HG03039 (cell line): ENCODE measurements at regions not wholly inside any gene's neighbourhood (a gene's known extent, or its start where the extent isn't known, plus 50 kb on each side); places are given as distances from the start of the nearest gene placed in this dataset.
"Not testable (repeated sequence)": the region's sequence is repeated elsewhere in the genome, so short reads cannot be mapped to it uniquely, and the experiment has no call there.

Experiments
- ATAC-seq: cut with Tn5 transposase; IDR thresholded peaks from one replicate; pipeline ENCODE4 v1.9.1; 2021; ENCODE audit warnings: mild to moderate bottlenecking, moderate library complexity; ENCODE audit not compliant: unreplicated experiment

GRCh38 chr12:91307957-91308670 is 125.5 kb upstream of the DCN start:
- no peak for ATAC-seq

GRCh38 chr12:91290354-91290753 is 107.7 kb upstream of the DCN start:
- ATAC-seq = no peak

GRCh38 chr12:91289906-91290305 is 107.3 kb upstream of the DCN start:
- ATAC-seq = no peak

GRCh38 chr12:91289072-91289471 is 106.5 kb upstream of the DCN start:
- ATAC-seq = no peak

GRCh38 chr12:91287753-91288152 is 105.1 kb upstream of the DCN start:
- no peak for ATAC-seq

- ATAC-seq = no peak
Observed at GRCh38 chr12:91278126-91278525, 95.5 kb upstream of the DCN start.

- no peak for ATAC-seq
Observed at GRCh38 chr12:91276509-91276908, 93.9 kb upstream of the DCN start.

- no peak for ATAC-seq
Observed at GRCh38 chr12:91275321-91275720, 92.7 kb upstream of the DCN start.

- no peak for ATAC-seq
Observed at GRCh38 chr12:91274916-91275315, 92.3 kb upstream of the DCN start.

GRCh38 chr12:91273560-91273959 is 90.9 kb upstream of the DCN start:
- no peak for ATAC-seq

GRCh38 chr12:91272461-91273063 is 89.9 kb upstream of the DCN start:
- ATAC-seq = no peak

- ATAC-seq = no peak
Observed at GRCh38 chr12:91271185-91271584, 88.6 kb upstream of the DCN start.

GRCh38 chr12:91267039-91267438 is 84.4 kb upstream of the DCN start:
- no peak for ATAC-seq

- no peak for ATAC-seq
Observed at GRCh38 chr12:91264178-91264577, 81.6 kb upstream of the DCN start.

GRCh38 chr12:91261820-91262676 is 79.4 kb upstream of the DCN start:
- ATAC-seq = no peak

GRCh38 chr12:91256411-91256810 is 73.8 kb upstream of the DCN start:
- no peak for ATAC-seq

- no peak for ATAC-seq
Observed at GRCh38 chr12:91252341-91252740, 69.7 kb upstream of the DCN start.

- no peak for ATAC-seq
Observed at GRCh38 chr12:91250273-91250665, 67.7 kb upstream of the DCN start.

GRCh38 chr12:91249518-91250272 is 67.1 kb upstream of the DCN start:
- ATAC-seq = no peak

GRCh38 chr12:91249054-91249453 is 66.4 kb upstream of the DCN start:
- no peak for ATAC-seq

- not testable (repeated sequence) for ATAC-seq
Observed at GRCh38 chr12:91243177-91243576, 60.6 kb upstream of the DCN start.
